WTC11 (cell line): ENCODE measurements at regions not wholly inside any gene's neighbourhood (a gene's known extent, or its start where the extent isn't known, plus 50 kb on each side); places are given as distances from the start of the nearest gene placed in this dataset.

Experiments used
- ETV6 ChIP-seq: sonication (generic); formaldehyde crosslinking; IDR thresholded peaks from 2 replicates; pipeline ENCODE4 v1.8.1; 2022; ENCODE audit warnings: mild to moderate bottlenecking, missing genetic modification reagents
- FOXP1 ChIP-seq: sonication (generic); formaldehyde crosslinking; IDR thresholded peaks from 2 replicates; pipeline ENCODE4 v1.8.0; 2022; ENCODE audit warnings: missing genetic modification reagents, mild to moderate bottlenecking, moderate library complexity, borderline replicate concordance
- JUN ChIP-seq: sonication (generic); formaldehyde crosslinking; IDR thresholded peaks from 2 replicates; pipeline ENCODE4 v1.8.0; 2023; ENCODE audit warnings: mild to moderate bottlenecking, missing genetic modification reagents
- NR3C1 ChIP-seq: sonication (generic); formaldehyde crosslinking; conservative IDR thresholded peaks from 2 replicates; pipeline ENCODE4 v1.8.1; 2023; ENCODE audit warnings: low read depth, mild to moderate bottlenecking, missing genetic modification reagents
- TCF7 ChIP-seq: sonication (generic); formaldehyde crosslinking; IDR thresholded peaks from 2 replicates; pipeline ENCODE4 v1.8.0; 2022; ENCODE audit warnings: mild to moderate bottlenecking, low read depth, missing genetic modification reagents, moderate library complexity
- TF ChIP-seq, protein P1 (sequence below): fragments of 200-600 bp; IDR thresholded peaks from 2 replicates; pipeline ENCODE4 v1.8.0; 2022; ENCODE audit warnings: antibody characterized with exemption
- TF ChIP-seq, protein P2 (sequence below): sonication (generic); formaldehyde crosslinking; conservative IDR thresholded peaks from 2 replicates; pipeline ENCODE4 v1.8.1; 2022; ENCODE audit warnings: mild to moderate bottlenecking, missing genetic modification reagents

DNA sequence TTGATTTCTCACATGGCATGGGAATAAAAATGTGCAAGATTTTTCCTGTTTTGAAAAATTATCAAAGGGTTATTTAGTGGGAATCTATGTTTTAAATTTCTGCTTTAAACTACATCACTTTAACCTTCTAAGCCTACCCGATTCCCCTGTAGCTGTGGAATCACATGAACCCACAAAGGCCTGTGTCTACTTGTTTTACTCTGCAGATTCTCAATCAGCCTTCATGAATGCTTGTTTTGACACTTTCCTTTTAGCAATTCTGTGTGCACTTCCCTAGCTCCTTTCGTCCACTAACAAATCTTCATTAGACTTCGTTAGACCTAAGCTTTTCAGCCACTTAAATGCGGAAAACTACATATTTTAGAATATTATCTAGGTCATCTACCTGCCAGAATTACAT lies 56.0 kb upstream of the C1orf21 start:
- TF ChIP-seq, protein P1, sequence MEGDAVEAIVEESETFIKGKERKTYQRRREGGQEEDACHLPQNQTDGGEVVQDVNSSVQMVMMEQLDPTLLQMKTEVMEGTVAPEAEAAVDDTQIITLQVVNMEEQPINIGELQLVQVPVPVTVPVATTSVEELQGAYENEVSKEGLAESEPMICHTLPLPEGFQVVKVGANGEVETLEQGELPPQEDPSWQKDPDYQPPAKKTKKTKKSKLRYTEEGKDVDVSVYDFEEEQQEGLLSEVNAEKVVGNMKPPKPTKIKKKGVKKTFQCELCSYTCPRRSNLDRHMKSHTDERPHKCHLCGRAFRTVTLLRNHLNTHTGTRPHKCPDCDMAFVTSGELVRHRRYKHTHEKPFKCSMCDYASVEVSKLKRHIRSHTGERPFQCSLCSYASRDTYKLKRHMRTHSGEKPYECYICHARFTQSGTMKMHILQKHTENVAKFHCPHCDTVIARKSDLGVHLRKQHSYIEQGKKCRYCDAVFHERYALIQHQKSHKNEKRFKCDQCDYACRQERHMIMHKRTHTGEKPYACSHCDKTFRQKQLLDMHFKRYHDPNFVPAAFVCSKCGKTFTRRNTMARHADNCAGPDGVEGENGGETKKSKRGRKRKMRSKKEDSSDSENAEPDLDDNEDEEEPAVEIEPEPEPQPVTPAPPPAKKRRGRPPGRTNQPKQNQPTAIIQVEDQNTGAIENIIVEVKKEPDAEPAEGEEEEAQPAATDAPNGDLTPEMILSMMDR: no peak
- TF ChIP-seq, protein P2, sequence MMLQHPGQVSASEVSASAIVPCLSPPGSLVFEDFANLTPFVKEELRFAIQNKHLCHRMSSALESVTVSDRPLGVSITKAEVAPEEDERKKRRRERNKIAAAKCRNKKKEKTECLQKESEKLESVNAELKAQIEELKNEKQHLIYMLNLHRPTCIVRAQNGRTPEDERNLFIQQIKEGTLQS (CRISPR knock-in tag): no peak
- TF ChIP-seq TCF7 (CRISPR knock-in tag) (no peak), NR3C1 (CRISPR knock-in tag) (no peak), FOXP1 (CRISPR knock-in tag) (no peak), ETV6 (no peak), JUN (CRISPR knock-in tag) (no peak)
